ENCODE measurements at regions not wholly inside any gene's neighbourhood (a gene's known extent, or its start where the extent isn't known, plus 50 kb on each side); places are given as distances from the start of the nearest gene placed in this dataset.

DNA sequence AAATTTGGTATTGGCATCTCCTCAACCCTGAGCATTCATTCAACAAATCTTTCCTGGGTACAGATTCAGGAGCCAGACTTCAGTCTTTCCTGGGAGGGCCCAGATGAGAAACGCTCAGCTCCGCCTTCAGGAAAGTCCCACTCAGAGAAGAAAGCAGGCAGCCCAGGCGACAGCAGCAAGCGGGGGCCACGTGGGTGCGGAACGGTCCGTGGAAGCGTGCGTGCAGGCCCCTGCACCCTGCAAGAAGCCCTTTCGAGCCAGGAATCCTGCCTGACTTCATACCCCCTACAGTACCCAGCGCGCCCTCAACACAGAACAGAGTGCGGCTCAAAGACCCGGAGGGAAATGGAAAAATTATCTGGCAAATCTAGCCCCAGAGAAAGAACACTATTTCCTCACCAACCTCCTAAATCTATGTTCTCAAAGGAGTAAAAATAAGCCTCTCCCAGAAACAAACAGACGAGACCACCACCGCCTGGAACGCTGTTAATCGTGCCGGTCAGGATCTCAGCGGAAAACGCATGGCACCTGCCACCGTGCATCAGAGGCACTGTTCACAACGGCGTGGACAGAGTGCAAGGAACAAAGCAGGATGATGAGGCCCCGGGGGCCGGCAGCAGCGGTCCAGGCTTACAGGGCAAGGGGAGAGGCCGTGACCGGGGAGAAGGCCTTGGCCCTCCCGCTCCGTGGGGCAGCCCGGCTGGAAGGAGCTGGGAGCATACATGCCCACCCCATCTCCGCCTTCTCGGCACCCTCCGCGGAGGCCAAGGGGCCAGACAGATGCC is 318.3 kb downstream of the EIPR1 start:
- TF ChIP-seq, protein P1, sequence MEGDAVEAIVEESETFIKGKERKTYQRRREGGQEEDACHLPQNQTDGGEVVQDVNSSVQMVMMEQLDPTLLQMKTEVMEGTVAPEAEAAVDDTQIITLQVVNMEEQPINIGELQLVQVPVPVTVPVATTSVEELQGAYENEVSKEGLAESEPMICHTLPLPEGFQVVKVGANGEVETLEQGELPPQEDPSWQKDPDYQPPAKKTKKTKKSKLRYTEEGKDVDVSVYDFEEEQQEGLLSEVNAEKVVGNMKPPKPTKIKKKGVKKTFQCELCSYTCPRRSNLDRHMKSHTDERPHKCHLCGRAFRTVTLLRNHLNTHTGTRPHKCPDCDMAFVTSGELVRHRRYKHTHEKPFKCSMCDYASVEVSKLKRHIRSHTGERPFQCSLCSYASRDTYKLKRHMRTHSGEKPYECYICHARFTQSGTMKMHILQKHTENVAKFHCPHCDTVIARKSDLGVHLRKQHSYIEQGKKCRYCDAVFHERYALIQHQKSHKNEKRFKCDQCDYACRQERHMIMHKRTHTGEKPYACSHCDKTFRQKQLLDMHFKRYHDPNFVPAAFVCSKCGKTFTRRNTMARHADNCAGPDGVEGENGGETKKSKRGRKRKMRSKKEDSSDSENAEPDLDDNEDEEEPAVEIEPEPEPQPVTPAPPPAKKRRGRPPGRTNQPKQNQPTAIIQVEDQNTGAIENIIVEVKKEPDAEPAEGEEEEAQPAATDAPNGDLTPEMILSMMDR (IDR thresholded peaks at IDR 0.05) = no peak
- TF ChIP-seq POLR2A (IDR thresholded peaks at IDR 0.05) (no peak), EP300 (IDR thresholded peaks at IDR 0.05) (no peak)
